Body of pancreas (tissue), 4 donors: ENCODE measurements at regions not wholly inside any gene's neighbourhood (a gene's known extent, or its start where the extent isn't known, plus 50 kb on each side); places are given as distances from the start of the nearest gene placed in this dataset.

Experiments used
- CTCF ChIP-seq, 7 experiments: fragments of 450-650 bp in 4 of 7; fragments of 200-600 bp in 3 of 7; sonication (generic) in 3 of 7; IDR thresholded peaks; one replicate each; pipeline ENCODE4 v1.5.1; 2016 to 2019; ENCODE audit warnings: antibody characterized with exemption in 7 of 7
- POLR2A ChIP-seq, 3 donors: fragments of 450-650 bp; IDR thresholded peaks; one replicate each; pipeline ENCODE4 v1.6.1; 2016; ENCODE audit warnings: antibody characterized with exemption in 3 of 3, mild to moderate bottlenecking in 2 of 3

GRCh38 chr5:121780406-121780805, 71.3 kb upstream of the FTMT start:
- TF ChIP-seq CTCF (IDR thresholded peaks at IDR 0.05) (no peak), POLR2A (IDR thresholded peaks at IDR 0.05) (no peak)
